ENCODE measurements at regions not wholly inside any gene's neighbourhood (a gene's known extent, or its start where the extent isn't known, plus 50 kb on each side); places are given as distances from the start of the nearest gene placed in this dataset.

GRCh38 chrX:15033917-15034316 is 160.7 kb downstream of the MOSPD2 start:
- TF ChIP-seq EZH2 (IDR thresholded peaks at IDR 0.05; ENCODE audit: insufficient read depth, poor library complexity, severe bottlenecking) (no peak), EZH2phosphoT487 (IDR thresholded peaks at IDR 0.05; ENCODE audit: insufficient read depth, low read depth) (no peak)

Measured in GM23248 (cell line).